GM12878 (cell line): ENCODE measurements at regions not wholly inside any gene's neighbourhood (a gene's known extent, or its start where the extent isn't known, plus 50 kb on each side); places are given as distances from the start of the nearest gene placed in this dataset.

Experiments used
- NR2C2 ChIP-seq: IDR thresholded peaks from 2 replicates; pipeline ENCODE4 v1.6.1; 2011; ENCODE audit warnings: borderline replicate concordance, low read depth; ENCODE audit not compliant: control insufficient read depth, insufficient read length
- SREBF2 ChIP-seq: IDR thresholded peaks from 2 replicates; pipeline ENCODE4 v1.6.1; 2012; ENCODE audit warnings: mild to moderate bottlenecking, low read length
- TF ChIP-seq, protein P1 (sequence below), 3 experiments: IDR thresholded peaks in 2 of 3; conservative IDR thresholded peaks in 1 of 3; 2 replicates each; pipeline ENCODE4 v1.5.1; 2011; ENCODE audit warnings: low read depth in 3 of 3, low read length in 3 of 3, mild to moderate bottlenecking in 3 of 3, control low read depth in 2 of 3, moderate library complexity in 2 of 3, inconsistent platforms in 1 of 3, mixed read lengths in 1 of 3; ENCODE audit not compliant: control insufficient read depth in 2 of 3, insufficient read depth in 1 of 3; ENCODE audit errors: extremely low read depth in 1 of 3

DNA sequence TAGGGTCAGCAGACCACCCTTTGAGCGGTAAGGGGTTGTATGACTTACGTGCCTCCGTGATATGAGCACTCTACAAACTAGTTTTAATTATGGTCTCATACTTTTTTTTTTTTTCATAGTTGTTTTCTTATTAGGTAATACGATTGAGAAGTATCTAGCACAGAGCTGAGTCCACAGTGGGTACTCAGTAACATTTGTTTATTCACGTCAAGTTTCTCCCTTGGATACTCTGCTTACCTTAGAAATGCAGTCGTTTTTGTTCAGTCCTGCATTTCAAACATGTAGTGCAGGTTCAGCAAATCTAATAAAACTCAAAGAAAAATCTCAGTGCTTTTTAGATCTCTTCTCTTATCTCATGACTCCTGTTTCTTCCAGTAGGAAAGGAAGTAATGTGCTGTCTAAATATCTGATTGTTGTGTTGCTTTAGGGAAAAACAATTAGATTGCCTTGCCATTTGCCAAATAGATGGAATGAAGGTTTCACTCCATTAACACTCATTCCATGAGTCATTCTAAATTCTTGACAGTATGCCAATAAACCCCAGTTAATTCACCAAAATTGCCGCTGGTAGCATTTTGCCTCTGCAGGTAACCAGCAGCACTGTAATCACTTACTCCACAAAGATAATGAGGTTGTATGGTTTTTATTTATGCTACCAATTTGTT lies 118.9 kb downstream of the PTCSC3 start:
- no peak for TF ChIP-seq SREBF2
- TF ChIP-seq, protein P1, sequence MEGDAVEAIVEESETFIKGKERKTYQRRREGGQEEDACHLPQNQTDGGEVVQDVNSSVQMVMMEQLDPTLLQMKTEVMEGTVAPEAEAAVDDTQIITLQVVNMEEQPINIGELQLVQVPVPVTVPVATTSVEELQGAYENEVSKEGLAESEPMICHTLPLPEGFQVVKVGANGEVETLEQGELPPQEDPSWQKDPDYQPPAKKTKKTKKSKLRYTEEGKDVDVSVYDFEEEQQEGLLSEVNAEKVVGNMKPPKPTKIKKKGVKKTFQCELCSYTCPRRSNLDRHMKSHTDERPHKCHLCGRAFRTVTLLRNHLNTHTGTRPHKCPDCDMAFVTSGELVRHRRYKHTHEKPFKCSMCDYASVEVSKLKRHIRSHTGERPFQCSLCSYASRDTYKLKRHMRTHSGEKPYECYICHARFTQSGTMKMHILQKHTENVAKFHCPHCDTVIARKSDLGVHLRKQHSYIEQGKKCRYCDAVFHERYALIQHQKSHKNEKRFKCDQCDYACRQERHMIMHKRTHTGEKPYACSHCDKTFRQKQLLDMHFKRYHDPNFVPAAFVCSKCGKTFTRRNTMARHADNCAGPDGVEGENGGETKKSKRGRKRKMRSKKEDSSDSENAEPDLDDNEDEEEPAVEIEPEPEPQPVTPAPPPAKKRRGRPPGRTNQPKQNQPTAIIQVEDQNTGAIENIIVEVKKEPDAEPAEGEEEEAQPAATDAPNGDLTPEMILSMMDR (IDR thresholded peaks at IDR 0.05 in 2 of 3, conservative IDR thresholded peaks at IDR 0.05 in 1 of 3; ENCODE audit: control insufficient read depth in 2 of 3, extremely low read depth in 1 of 3, insufficient read depth in 1 of 3, low read depth in 3 of 3, low read length in 3 of 3), result no peak
- no peak for TF ChIP-seq NR2C2
